EL (cell line): ENCODE measurements at regions not wholly inside any gene's neighbourhood (a gene's known extent, or its start where the extent isn't known, plus 50 kb on each side); places are given as distances from the start of the nearest gene placed in this dataset.
"Not testable (repeated sequence)": the region's sequence is repeated elsewhere in the genome, so short reads cannot be mapped to it uniquely, and the experiment has no call there.

Source experiments
- DNase-seq: peaks from one replicate; pipeline ENCODE4 v3.0.0-alpha.2; 2016

- DNase-seq = no peak
Observed at GRCh38 chr2:208807756-208808155, 401.2 kb downstream of the PTH2R start.

- DNase-seq = not testable (repeated sequence)
Observed at GRCh38 chr2:208811885-208812284, 405.3 kb downstream of the PTH2R start.

- no peak for DNase-seq
Observed at GRCh38 chr2:208819190-208819589, 412.6 kb downstream of the PTH2R start.

- DNase-seq = no peak
Observed at GRCh38 chr2:208820014-208820688, 413.6 kb downstream of the PTH2R start.

- DNase-seq = no peak
Observed at GRCh38 chr2:208827109-208827508, 420.5 kb downstream of the PTH2R start.

- no peak for DNase-seq
Observed at GRCh38 chr2:208827549-208828221, 421.1 kb downstream of the PTH2R start.

GRCh38 chr2:208830203-208830602 is 423.6 kb downstream of the PTH2R start:
- DNase-seq = no peak

- DNase-seq = no peak
Observed at GRCh38 chr2:208847651-208848050, 441.1 kb downstream of the PTH2R start.

- DNase-seq = no peak
Observed at GRCh38 chr2:208854717-208855116, 448.1 kb downstream of the PTH2R start.

GRCh38 chr2:208867374-208867773 is 460.8 kb downstream of the PTH2R start:
- DNase-seq = no peak

- DNase-seq = no peak
Observed at GRCh38 chr2:208872591-208872990, 466.0 kb downstream of the PTH2R start.

- DNase-seq = no peak
Observed at GRCh38 chr2:208879666-208880065, 473.1 kb downstream of the PTH2R start.

- no peak for DNase-seq
Observed at GRCh38 chr2:208880171-208880570, 473.6 kb downstream of the PTH2R start.

- DNase-seq = no peak
Observed at GRCh38 chr2:208890486-208890885, 483.9 kb downstream of the PTH2R start.

- no peak for DNase-seq
Observed at GRCh38 chr2:208892203-208892602, 485.6 kb downstream of the PTH2R start.

- no peak for DNase-seq
Observed at GRCh38 chr2:208906330-208906729, 499.7 kb downstream of the PTH2R start.

GRCh38 chr2:208915401-208915800 is 508.4 kb upstream of the MAP2 start:
- no peak for DNase-seq

- no peak for DNase-seq
Observed at GRCh38 chr2:208916881-208917280, 507.0 kb upstream of the MAP2 start.

- DNase-seq = not testable (repeated sequence)
Observed at GRCh38 chr2:208921358-208921757, 502.5 kb upstream of the MAP2 start.

- no peak for DNase-seq
Observed at GRCh38 chr2:208927867-208928266, 496.0 kb upstream of the MAP2 start.

GRCh38 chr2:208929139-208929864 is 494.5 kb upstream of the MAP2 start:
- DNase-seq = no peak

- DNase-seq = no peak
Observed at GRCh38 chr2:208929894-208930427, 493.9 kb upstream of the MAP2 start.

- no peak for DNase-seq
Observed at GRCh38 chr2:208935531-208935930, 488.3 kb upstream of the MAP2 start.

GRCh38 chr2:208937521-208937920 is 486.3 kb upstream of the MAP2 start:
- no peak for DNase-seq
